Endothelial cell of umbilical vein (primary cell): ENCODE measurements at regions not wholly inside any gene's neighbourhood (a gene's known extent, or its start where the extent isn't known, plus 50 kb on each side); places are given as distances from the start of the nearest gene placed in this dataset.

Experiments
- BruUV-seq: library from RNA; stranded (reverse); fragments of 400-500 nt; replicated peaks from 2 replicates; lab custom pipeline; 2021; lab: Mats Ljungman, UMichigan
- CTCF ChIA-PET: fragments of 300-600, 350-600 bp; sonication (Branson Sonifier 250); formaldehyde crosslinking; loops from one replicate; lab custom pipeline; 2021; ENCODE audit warnings: antibody characterized with exemption, inconsistent platforms; lab: Charles Lee
- POLR2A ChIA-PET: fragments of 300-600, 350-600 bp; sonication (Branson Sonifier 250); formaldehyde crosslinking; loops from one replicate; lab custom pipeline; 2021; ENCODE audit warnings: antibody characterized with exemption, inconsistent platforms; lab: Charles Lee
- DNase-seq: peaks from one replicate; pipeline ENCODE4 v3.0.0-alpha.2; 2011; ENCODE audit warnings: low read depth, low spot score
- FAIRE-seq: peaks from 2 replicates; lab custom pipeline; 2011; peaks lifted over from hg19 to GRCh38; lab: Jason Lieb, UNC
- H2AFZ ChIP-seq: 2 replicates; pipeline ENCODE4 v1.6.0; 2012; ENCODE audit warnings: low read depth, low read length, control low read depth, inconsistent platforms
- H3K27ac ChIP-seq: 2 replicates; pipeline ENCODE4 v1.5.1; 2011; ENCODE audit warnings: low read depth, mild to moderate bottlenecking, control low read depth, low read length, moderate library complexity; ENCODE audit not compliant: insufficient read depth
- H3K27me3 ChIP-seq, 2 experiments: 2 replicates each; pipeline versions ENCODE4 v1.6.0 to v1.6.1; 2011; ENCODE audit warnings: low read length in 2 of 2, mixed read lengths in 1 of 2; ENCODE audit not compliant: control insufficient read depth in 2 of 2, insufficient read depth in 2 of 2
- H3K36me3 ChIP-seq, 2 experiments: 2 replicates in 1 of 2; 3 replicates in 1 of 2; pipeline ENCODE4 v1.5.1; 2011; ENCODE audit warnings: low read length in 2 of 2, mild to moderate bottlenecking in 1 of 2, moderate library complexity in 1 of 2; ENCODE audit not compliant: control insufficient read depth in 2 of 2, insufficient read depth in 2 of 2; ENCODE audit errors: extremely low read depth in 1 of 2
- H3K4me1 ChIP-seq: 3 replicates; pipeline ENCODE4 v1.5.1; 2011; ENCODE audit warnings: mild to moderate bottlenecking, low read length; ENCODE audit not compliant: control insufficient read depth, insufficient read depth; ENCODE audit errors: extremely low read depth
- H3K4me2 ChIP-seq: 2 replicates; pipeline ENCODE4 v1.6.1; 2011; ENCODE audit warnings: low read length, control low read depth, mixed read lengths; ENCODE audit not compliant: insufficient read depth
- H3K4me3 ChIP-seq, 3 experiments: fragments of 200-600 bp in 1 of 3; sonication (generic), shearing (Covaris generic) in 1 of 3; replicated peaks in 1 of 3; 2 replicates each; pipeline ENCODE4 v1.5.1; 2011 to 2016; ENCODE audit warnings: control low read depth in 3 of 3, low read length in 3 of 3, mild to moderate bottlenecking in 2 of 3, inconsistent platforms in 1 of 3, low read depth in 1 of 3, moderate library complexity in 1 of 3; ENCODE audit not compliant: insufficient read depth in 1 of 3
- H3K79me2 ChIP-seq: 2 replicates; pipeline ENCODE4 v1.6.0; 2012; ENCODE audit warnings: low read length, inconsistent platforms; ENCODE audit not compliant: control insufficient read depth, insufficient read depth
- H3K9ac ChIP-seq: replicated peaks from 2 replicates; pipeline ENCODE3; 2011; ENCODE audit warnings: low read length, control low read depth; ENCODE audit not compliant: insufficient read depth; ENCODE audit errors: extremely low read depth
- H3K9me1 ChIP-seq: replicated peaks from 3 replicates; pipeline ENCODE4 v1.6.0; 2011; ENCODE audit warnings: mild to moderate bottlenecking, low read length; ENCODE audit not compliant: control insufficient read depth, insufficient read depth; ENCODE audit errors: extremely low read depth
- H3K9me3 ChIP-seq: replicated peaks from 2 replicates; pipeline ENCODE4 v1.5.1; 2012; ENCODE audit warnings: low read length, inconsistent platforms; ENCODE audit not compliant: control insufficient read depth, insufficient read depth
- H4K20me1 ChIP-seq: replicated peaks from 2 replicates; pipeline ENCODE3; 2011; ENCODE audit warnings: mild to moderate bottlenecking, low read length; ENCODE audit not compliant: control insufficient read depth, insufficient read depth; ENCODE audit errors: extremely low read depth
- CTCF ChIP-seq, 2 donors: IDR thresholded peaks; 1 replicate in 1 of 2; 2 replicates in 1 of 2; pipeline ENCODE4 v1.5.1; 2011; ENCODE audit warnings: low read length in 2 of 2, mild to moderate bottlenecking in 2 of 2, moderate library complexity in 2 of 2, control low read depth in 1 of 2, inconsistent platforms in 1 of 2, low read depth in 1 of 2; ENCODE audit not compliant: insufficient read depth in 1 of 2; ENCODE audit errors: extremely low read depth in 1 of 2
- EZH2 ChIP-seq: IDR thresholded peaks from 2 replicates; pipeline ENCODE4 v1.6.1; 2012; ENCODE audit warnings: borderline replicate concordance, low read depth, mild to moderate bottlenecking, moderate library complexity, low read length, inconsistent platforms; ENCODE audit not compliant: severe bottlenecking
- FOS ChIP-seq: IDR thresholded peaks from 2 replicates; pipeline ENCODE4 v1.6.1; 2011; ENCODE audit warnings: mild to moderate bottlenecking, low read length, moderate library complexity, borderline replicate concordance; ENCODE audit not compliant: insufficient read depth
- GATA2 ChIP-seq: IDR thresholded peaks from 2 replicates; pipeline ENCODE4 v1.7.0; 2011; ENCODE audit warnings: low read depth, mild to moderate bottlenecking, moderate library complexity, mixed read lengths, low read length; ENCODE audit not compliant: insufficient read length, insufficient read depth
- JUN ChIP-seq: IDR thresholded peaks from 2 replicates; pipeline ENCODE4 v1.6.1; 2011; ENCODE audit warnings: borderline replicate concordance, low read depth; ENCODE audit not compliant: insufficient read length, insufficient read depth
- MAX ChIP-seq: IDR thresholded peaks from 2 replicates; pipeline ENCODE4 v1.6.1; 2011; ENCODE audit not compliant: insufficient read depth, insufficient read length
- MYC ChIP-seq: IDR thresholded peaks from one replicate; pipeline ENCODE4 v1.6.1; 2011; ENCODE audit warnings: mild to moderate bottlenecking, low read depth, low read length
- POLR2A ChIP-seq: IDR thresholded peaks from 2 replicates; pipeline ENCODE4 v1.6.1; 2012; ENCODE audit warnings: low read depth, mild to moderate bottlenecking, control low read depth, low read length
- POLR2AphosphoS5 ChIP-seq: IDR thresholded peaks from 2 replicates; pipeline ENCODE4 v1.6.1; 2012; ENCODE audit warnings: low read depth, mild to moderate bottlenecking, control low read depth, low read length, moderate library complexity; ENCODE audit not compliant: insufficient read depth
- dilution Hi-C: fragments of 300-500 bp; cut with MboI; formaldehyde crosslinking; loops from one replicate; pipeline ENCODE4 v1.15.0; 2019; ENCODE audit warnings: low sequenced_read_pairs; ENCODE audit not compliant: extremely low pct_ligation_motif_present
- intact Hi-C: fragments of 100-400 bp; cut with micrococcal nuclease; formaldehyde crosslinking; loops from one replicate; pipeline ENCODE4 v1.10.0; 2022

- ChIA-PET CTCF (no interaction called here), POLR2A (no interaction called here)
- H3K36me3 ChIP-seq, result no peaks in the 10 kb centered on the region
- no peak for FAIRE-seq
- H3K4me3 ChIP-seq, result no peak overlapping the region
- dilution Hi-C loops, result no loop called here
- intact Hi-C loops, result no loop called here
- H4K20me1 ChIP-seq, result no peaks in the 10 kb centered on the region
- H3K4me2 ChIP-seq, result no peak overlapping the region
- no TSS peak for BruUV-seq
- no peak overlapping the region for H3K27ac ChIP-seq
- DNase-seq, result no peak
- H3K9ac ChIP-seq, result no peak overlapping the region
- H2AFZ ChIP-seq, result no peak overlapping the region
- H3K9me1 ChIP-seq, result no peaks in the 10 kb centered on the region
- no peaks in the 10 kb centered on the region for H3K4me1 ChIP-seq
- no peaks in the 10 kb centered on the region for H3K9me3 ChIP-seq
- no peaks in the 10 kb centered on the region for H3K79me2 ChIP-seq
- TF ChIP-seq MAX, result no peak
- no peak for TF ChIP-seq MYC
- no peak for TF ChIP-seq POLR2A
- TF ChIP-seq GATA2, result no peak
- no peak for TF ChIP-seq FOS
- no peak for TF ChIP-seq JUN
- no peak for TF ChIP-seq CTCF (IDR thresholded peaks at IDR 0.05; ENCODE audit: extremely low read depth in 1 of 2, insufficient read depth in 1 of 2, low read depth in 1 of 2, low read length in 2 of 2)
- no peak for TF ChIP-seq EZH2
- TF ChIP-seq POLR2AphosphoS5, result no peak
- no peaks in the 10 kb centered on the region for H3K27me3 ChIP-seq
Observed at GRCh38 chr2:236706803-236707202, 137.2 kb downstream of the ACKR3 start.
